NCI-H2196 (cell line): ENCODE measurements at regions not wholly inside any gene's neighbourhood (a gene's known extent, or its start where the extent isn't known, plus 50 kb on each side); places are given as distances from the start of the nearest gene placed in this dataset.

Experiments
- DNase-seq: peaks from one replicate; lab custom pipeline; 2025; ENCODE audit not compliant: unreplicated experiment; lab: John Stamatoyannopoulos, UW

- no peak for DNase-seq
Measured at GRCh38 chr5:74240783-74241750, 399.5 kb downstream of the ENC1 start.

- DNase-seq, result no peak
Measured at GRCh38 chr5:74239261-74239660, 401.3 kb downstream of the ENC1 start.

GRCh38 chr5:74237571-74238145 is 402.9 kb downstream of the ENC1 start:
- DNase-seq, result no peak

GRCh38 chr5:74235552-74235951 is 405.0 kb downstream of the ENC1 start:
- DNase-seq, result no peak

- DNase-seq, result no peak
Measured at GRCh38 chr5:74233571-74233970, 407.0 kb downstream of the ENC1 start.

- DNase-seq, result no peak
Measured at GRCh38 chr5:74233091-74233490, 407.4 kb downstream of the ENC1 start.

GRCh38 chr5:74232276-74232675 is 408.3 kb downstream of the ENC1 start:
- DNase-seq, result no peak

- no peak for DNase-seq
Measured at GRCh38 chr5:74231697-74232096, 408.8 kb downstream of the ENC1 start.

GRCh38 chr5:74226716-74227485 is 413.6 kb downstream of the ENC1 start:
- no peak for DNase-seq

GRCh38 chr5:74225587-74225986 is 414.9 kb downstream of the ENC1 start:
- no peak for DNase-seq

GRCh38 chr5:74224331-74224730 is 416.2 kb downstream of the ENC1 start:
- DNase-seq, result no peak

- DNase-seq, result no peak
Measured at GRCh38 chr5:74222806-74223205, 417.7 kb downstream of the ENC1 start.

- DNase-seq, result no peak
Measured at GRCh38 chr5:74221413-74221812, 419.1 kb downstream of the ENC1 start.

GRCh38 chr5:74216012-74216411 is 424.5 kb downstream of the ENC1 start:
- no peak for DNase-seq

- DNase-seq, result no peak
Measured at GRCh38 chr5:74212336-74212735, 428.2 kb downstream of the ENC1 start.

GRCh38 chr5:74209571-74209970 is 431.0 kb downstream of the ENC1 start:
- DNase-seq, result no peak

GRCh38 chr5:74206579-74207550 is 433.7 kb downstream of the ENC1 start:
- peak; percentile 84 for DNase-seq

- no peak for DNase-seq
Measured at GRCh38 chr5:74205767-74206578, 434.6 kb downstream of the ENC1 start.

- peak; percentile 62 for DNase-seq
Measured at GRCh38 chr5:74201334-74202081, 439.0 kb downstream of the ENC1 start.
